T-helper 17 cell (primary cell): ENCODE measurements at regions not wholly inside any gene's neighbourhood (a gene's known extent, or its start where the extent isn't known, plus 50 kb on each side); places are given as distances from the start of the nearest gene placed in this dataset.

Experiments used
- ATAC-seq: fragments of 150-1000 bp; cut with Tn5 transposase; 2 replicates; pipeline ENCODE4 v1.10.0; 2021; ENCODE audit warnings: mild to moderate bottlenecking, moderate library complexity
- DNase-seq, 3 donors: peaks; one replicate each; pipeline versions ENCODE4 v3.0.0 to v3.0.0-alpha.2; 2020 to 2021
- H3K9me3 ChIP-seq: one replicate; pipeline ENCODE4 v1.7.0; 2013; ENCODE audit warnings: low read length, mild to moderate bottlenecking; ENCODE audit not compliant: control insufficient read depth, poor library complexity, severe bottlenecking
- H3K27ac Mint-ChIP-seq: one replicate; pipeline ENCODE4 v1.8.0; 2022; ENCODE audit warnings: mild to moderate bottlenecking, moderate library complexity, mixed read lengths
- H3K27me3 Mint-ChIP-seq: one replicate; pipeline ENCODE4 v1.8.0; 2022; ENCODE audit warnings: mixed read lengths
- H3K36me3 Mint-ChIP-seq: one replicate; pipeline ENCODE4 v1.8.0; 2022; ENCODE audit warnings: low read depth, mixed read lengths
- H3K4me1 Mint-ChIP-seq: one replicate; pipeline ENCODE4 v1.8.0; 2022; ENCODE audit warnings: mild to moderate bottlenecking, mixed read lengths
- H3K4me3 Mint-ChIP-seq: one replicate; pipeline ENCODE4 v1.8.0; 2022; ENCODE audit warnings: mild to moderate bottlenecking, moderate library complexity, mixed read lengths

GRCh38 chr2:26530696-26531095 lies 52.8 kb upstream of the OTOF start:
- Mint-ChIP-seq H3K4me1 (no peaks in the 10 kb centered on the region), H3K27me3 (peaks cover 18% of the 10 kb centered on the region), H3K4me3 (no peak overlapping the region), H3K27ac (no peak overlapping the region), H3K36me3 (peaks cover 2% of the 10 kb centered on the region)
- no peak for ATAC-seq
- H3K9me3 ChIP-seq, result no peaks in the 10 kb centered on the region
- DNase-seq, result no peak

GRCh38 chr2:26530240-26530540 lies 52.3 kb upstream of the OTOF start:
- no peak overlapping the region for H3K27ac Mint-ChIP-seq
- no peak overlapping the region for H3K4me3 Mint-ChIP-seq
- no peak for ATAC-seq
- no peaks in the 10 kb centered on the region for H3K9me3 ChIP-seq
- DNase-seq, result no peak
- H3K4me1 Mint-ChIP-seq, result no peaks in the 10 kb centered on the region
- H3K36me3 Mint-ChIP-seq, result peaks cover 2% of the 10 kb centered on the region
- H3K27me3 Mint-ChIP-seq, result peaks cover 14% of the 10 kb centered on the region

GRCh38 chr2:26529406-26530239 lies 51.7 kb upstream of the OTOF start:
- Mint-ChIP-seq H3K27me3 (peaks cover 18% of the 10 kb centered on the region), H3K36me3 (peaks cover 2% of the 10 kb centered on the region), H3K4me1 (no peaks in the 10 kb centered on the region), H3K4me3 (no peak overlapping the region), H3K27ac (peak overlapping the region; percentile 53)
- no peaks in the 10 kb centered on the region for H3K9me3 ChIP-seq
- DNase-seq (no peak), ATAC-seq (no peak)

GRCh38 chr2:26528836-26529235 lies 50.9 kb upstream of the OTOF start:
- H3K4me1 Mint-ChIP-seq, result no peaks in the 10 kb centered on the region
- peak overlapping the region; percentile 53 for H3K27ac Mint-ChIP-seq
- no peak for ATAC-seq
- H3K9me3 ChIP-seq, result no peaks in the 10 kb centered on the region
- no peak for DNase-seq
- no peak overlapping the region for H3K4me3 Mint-ChIP-seq
- H3K36me3 Mint-ChIP-seq, result peaks cover 2% of the 10 kb centered on the region
- peaks cover 24% of the 10 kb centered on the region for H3K27me3 Mint-ChIP-seq

GRCh38 chr2:26527726-26528585 lies 50.0 kb upstream of the OTOF start:
- Mint-ChIP-seq H3K27me3 (peaks cover 32% of the 10 kb centered on the region), H3K36me3 (peaks cover 2% of the 10 kb centered on the region), H3K27ac (no peak overlapping the region), H3K4me3 (no peak overlapping the region), H3K4me1 (no peaks in the 10 kb centered on the region)
- ATAC-seq (no peak), DNase-seq (no peak)
- H3K9me3 ChIP-seq, result no peaks in the 10 kb centered on the region
